SJCRH30 (cell line): ENCODE measurements at regions not wholly inside any gene's neighbourhood (a gene's known extent, or its start where the extent isn't known, plus 50 kb on each side); places are given as distances from the start of the nearest gene placed in this dataset.

Experiments
- DNase-seq, 2 experiments: peaks; one replicate each; pipeline ENCODE4 v3.0.0-alpha.2; 2015 to 2020
- H3K27ac ChIP-seq: fragments of 250-450 bp; sonication (Bioruptor Pico); 2 replicates; pipeline ENCODE4 v1.5.1; 2020; ENCODE audit warnings: mild to moderate bottlenecking, moderate library complexity
- H3K27me3 ChIP-seq: fragments of 250-450 bp; sonication (Bioruptor Pico); 2 replicates; pipeline ENCODE4 v1.5.1; 2020; ENCODE audit warnings: mild to moderate bottlenecking, moderate library complexity
- H3K36me3 ChIP-seq: fragments of 250-450 bp; sonication (Bioruptor Pico); 2 replicates; pipeline ENCODE4 v1.5.1; 2020; ENCODE audit warnings: mild to moderate bottlenecking, moderate library complexity
- H3K4me1 ChIP-seq: fragments of 250-450 bp; sonication (Bioruptor Pico); 2 replicates; pipeline ENCODE4 v1.5.1; 2020; ENCODE audit warnings: mild to moderate bottlenecking, moderate library complexity
- H3K4me3 ChIP-seq: fragments of 250-450 bp; sonication (Bioruptor Pico); 2 replicates; pipeline ENCODE4 v1.5.1; 2020; ENCODE audit warnings: mild to moderate bottlenecking, moderate library complexity
- H3K9me3 ChIP-seq: fragments of 250-450 bp; sonication (Bioruptor Pico); replicated peaks from 2 replicates; pipeline ENCODE4 v1.5.1; 2020; ENCODE audit warnings: mild to moderate bottlenecking, moderate library complexity

- Histone ChIP-seq H3K27ac (no peak overlapping the region), H3K4me3 (no peak overlapping the region), H3K4me1 (no peaks in the 10 kb centered on the region), H3K36me3 (no peaks in the 10 kb centered on the region), H3K9me3 (no peaks in the 10 kb centered on the region), H3K27me3 (no peaks in the 10 kb centered on the region)
- no peak for DNase-seq
Observed at GRCh38 chr10:74760086-74760979, 66.1 kb upstream of the KAT6B start.

- Histone ChIP-seq H3K9me3 (no peaks in the 10 kb centered on the region), H3K4me3 (no peak overlapping the region), H3K36me3 (no peaks in the 10 kb centered on the region), H3K4me1 (no peaks in the 10 kb centered on the region), H3K27ac (no peak overlapping the region), H3K27me3 (no peaks in the 10 kb centered on the region)
- DNase-seq, result no peak
Observed at GRCh38 chr10:74763934-74764591, 62.3 kb upstream of the KAT6B start.

GRCh38 chr10:74765465-74765975 lies 60.9 kb upstream of the KAT6B start:
- Histone ChIP-seq H3K27ac (no peak overlapping the region), H3K4me3 (no peak overlapping the region)

GRCh38 chr10:74766501-74766900 lies 59.9 kb upstream of the KAT6B start:
- Histone ChIP-seq H3K27me3 (no peaks in the 10 kb centered on the region), H3K4me3 (no peak overlapping the region; the same call in 1 of the 2 replicates), H3K27ac (no peak overlapping the region), H3K36me3 (no peaks in the 10 kb centered on the region), H3K9me3 (no peaks in the 10 kb centered on the region; the same call in none of the 2 replicates), H3K4me1 (peaks cover 8% of the 10 kb centered on the region)
- DNase-seq, result peak; percentile 22 to 51

More at GRCh38 chr10:74765465-74765975, 60.9 kb upstream of the KAT6B start:
- Histone ChIP-seq H3K36me3 (no peaks in the 10 kb centered on the region), H3K27me3 (no peaks in the 10 kb centered on the region), H3K9me3 (no peaks in the 10 kb centered on the region; the same call in none of the 2 replicates), H3K4me1 (peaks cover 5% of the 10 kb centered on the region)
- DNase-seq, result no peak

- Histone ChIP-seq H3K4me1 (peaks cover 8% of the 10 kb centered on the region), H3K4me3 (no peak overlapping the region), H3K27ac (no peak overlapping the region), H3K36me3 (no peaks in the 10 kb centered on the region), H3K9me3 (no peaks in the 10 kb centered on the region; the same call in none of the 2 replicates), H3K27me3 (no peaks in the 10 kb centered on the region)
- peak; percentile 72 to 84 for DNase-seq
Observed at GRCh38 chr10:74770400-74770799, 56.0 kb upstream of the KAT6B start.

GRCh38 chr10:74771054-74771453 lies 55.3 kb upstream of the KAT6B start:
- Histone ChIP-seq H3K4me1 (peaks cover 8% of the 10 kb centered on the region), H3K36me3 (no peaks in the 10 kb centered on the region), H3K27ac (no peak overlapping the region), H3K4me3 (no peak overlapping the region), H3K27me3 (no peaks in the 10 kb centered on the region), H3K9me3 (no peaks in the 10 kb centered on the region; the same call in none of the 2 replicates)
- no peak for DNase-seq

GRCh38 chr10:74775099-74775498 lies 51.3 kb upstream of the KAT6B start:
- Histone ChIP-seq H3K4me3 (no peak overlapping the region), H3K9me3 (no peaks in the 10 kb centered on the region; the same call in none of the 2 replicates), H3K27me3 (no peaks in the 10 kb centered on the region), H3K36me3 (no peaks in the 10 kb centered on the region), H3K4me1 (peaks cover 8% of the 10 kb centered on the region), H3K27ac (no peak overlapping the region)
- DNase-seq, result no peak
